CD4-positive, alpha-beta T cell treated with Interleukin-2 at 100 ng/mL for 4 hours (primary cell): ENCODE measurements at regions not wholly inside any gene's neighbourhood (a gene's known extent, or its start where the extent isn't known, plus 50 kb on each side); places are given as distances from the start of the nearest gene placed in this dataset.
"Not testable (repeated sequence)": the region's sequence is repeated elsewhere in the genome, so short reads cannot be mapped to it uniquely, and the experiment has no call there.

Source experiments
- DNase-seq: peaks from one replicate; pipeline ENCODE4 v3.0.0-alpha.2; 2020; ENCODE audit warnings: low spot score

DNA sequence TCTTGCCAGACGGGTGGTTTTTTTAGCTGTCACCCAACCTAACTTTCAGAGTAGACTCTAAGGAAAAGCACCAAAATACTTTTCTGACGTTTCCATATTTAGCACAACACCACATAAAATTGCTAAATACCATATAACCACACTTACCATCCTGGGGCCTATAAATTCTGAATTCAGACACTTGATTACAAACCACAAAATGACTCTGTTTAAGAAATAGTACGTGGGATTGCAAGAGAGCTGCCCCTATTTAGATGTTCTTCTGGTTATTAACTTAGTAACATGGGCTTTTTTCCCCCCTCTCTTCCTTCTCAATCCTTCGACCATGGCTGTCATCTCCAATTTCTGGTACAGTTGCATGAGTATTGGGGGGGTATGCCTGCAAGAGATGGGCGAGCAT is 287.7 kb downstream of the BMP4 start:
- DNase-seq = no peak

GRCh38 chr14:53663709-53664108 is 292.9 kb downstream of the BMP4 start:
- DNase-seq = no peak

GRCh38 chr14:53655080-53655785 is 301.4 kb downstream of the BMP4 start:
- DNase-seq = no peak

DNA sequence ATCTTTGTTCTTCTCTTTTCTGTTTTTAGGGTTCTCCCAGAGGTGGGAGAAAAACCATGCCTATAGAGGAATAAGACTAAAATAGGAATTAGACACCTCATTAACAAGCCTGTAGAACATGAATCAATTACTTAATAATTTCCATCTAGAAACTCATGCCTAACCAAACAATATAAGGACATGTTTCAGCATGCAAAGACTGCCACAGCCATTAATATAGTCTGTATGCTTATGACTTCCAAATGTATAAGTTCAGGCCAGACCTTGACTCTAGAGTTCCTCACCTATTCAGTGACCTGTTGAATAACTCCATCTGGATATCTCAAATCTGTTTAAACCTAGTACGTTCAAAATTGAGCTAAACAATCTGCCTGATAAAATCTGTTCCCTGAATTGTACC is 304.6 kb downstream of the BMP4 start:
- no peak for DNase-seq

DNA sequence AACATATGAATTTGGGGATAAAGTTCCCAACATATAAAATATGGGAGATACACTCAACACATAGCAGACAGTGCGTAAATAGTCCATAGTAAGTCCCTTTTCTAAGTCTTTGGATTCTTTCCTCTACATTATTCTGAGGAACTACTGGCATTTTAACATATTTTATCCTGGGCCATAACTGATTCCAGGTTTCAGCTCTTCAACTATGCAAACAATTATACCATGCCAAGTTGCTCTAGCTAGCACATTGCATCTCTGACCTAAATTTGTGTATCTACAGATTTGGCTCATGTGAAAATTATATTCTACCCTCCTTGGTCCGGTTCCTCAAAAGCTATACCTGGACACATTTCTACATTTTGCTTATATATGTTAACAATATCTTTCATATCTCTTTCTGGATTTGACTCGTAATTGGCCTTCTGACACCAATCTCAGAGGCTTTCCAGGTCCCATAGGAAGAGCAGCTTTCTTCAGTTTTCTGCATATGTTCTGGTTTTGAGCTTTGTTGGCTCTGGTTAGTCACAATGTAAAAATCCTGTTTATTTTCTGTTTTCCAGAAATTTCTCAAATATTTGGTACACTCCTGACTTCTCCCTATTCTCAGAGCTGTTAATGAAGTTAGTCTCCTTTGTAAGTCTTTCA is 305.4 kb downstream of the BMP4 start:
- DNase-seq = no peak

- no peak for DNase-seq
These were observed 309.7 kb downstream of the BMP4 start for GRCh38 chr14:53646925-53647324.

GRCh38 chr14:53640695-53641094 is 315.9 kb downstream of the BMP4 start:
- DNase-seq = no peak

DNA sequence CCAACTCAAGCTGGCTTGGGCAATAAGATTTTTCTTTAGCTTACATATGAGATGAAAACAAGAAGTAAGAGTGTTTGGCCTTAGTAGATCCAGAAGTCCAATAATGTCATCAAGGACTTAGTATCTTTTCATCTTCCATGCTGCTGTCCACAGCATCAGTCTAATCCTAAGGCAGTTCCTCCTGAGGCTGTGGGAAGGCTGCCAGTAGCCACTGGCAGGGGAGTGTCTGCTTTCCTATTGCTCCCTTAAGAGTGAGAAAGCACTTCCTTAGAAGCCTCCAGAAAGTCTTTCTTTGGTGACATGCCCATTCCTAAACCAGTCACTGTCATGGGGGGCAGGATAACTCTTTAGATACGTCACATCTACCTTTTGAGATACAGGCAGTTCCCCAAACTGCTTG is 317.7 kb downstream of the BMP4 start:
- DNase-seq = no peak

GRCh38 chr14:53634793-53635192 is 321.8 kb downstream of the BMP4 start:
- no peak for DNase-seq

DNA sequence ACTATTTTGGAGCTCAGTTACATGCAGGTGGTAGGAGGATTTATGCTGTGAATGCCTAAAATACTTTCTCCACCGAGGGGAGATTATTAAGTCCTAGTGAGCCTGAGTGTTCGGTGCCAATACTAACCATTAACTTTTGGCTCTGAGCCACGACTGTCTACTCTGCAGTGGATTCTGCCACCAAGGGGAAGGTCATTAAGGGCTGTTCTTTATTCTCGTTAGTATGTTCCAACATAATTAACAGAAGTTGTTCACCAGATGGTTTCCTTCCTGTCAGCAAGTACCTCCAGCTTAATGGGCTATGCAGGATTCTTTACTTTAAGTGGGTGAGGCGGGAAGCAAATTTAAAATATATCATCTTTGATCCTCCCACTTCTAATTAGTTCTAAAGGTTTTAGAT is 326.3 kb downstream of the BMP4 start:
- DNase-seq = no peak

- no peak for DNase-seq
These were observed 327.7 kb downstream of the BMP4 start for GRCh38 chr14:53628732-53629430.

DNA sequence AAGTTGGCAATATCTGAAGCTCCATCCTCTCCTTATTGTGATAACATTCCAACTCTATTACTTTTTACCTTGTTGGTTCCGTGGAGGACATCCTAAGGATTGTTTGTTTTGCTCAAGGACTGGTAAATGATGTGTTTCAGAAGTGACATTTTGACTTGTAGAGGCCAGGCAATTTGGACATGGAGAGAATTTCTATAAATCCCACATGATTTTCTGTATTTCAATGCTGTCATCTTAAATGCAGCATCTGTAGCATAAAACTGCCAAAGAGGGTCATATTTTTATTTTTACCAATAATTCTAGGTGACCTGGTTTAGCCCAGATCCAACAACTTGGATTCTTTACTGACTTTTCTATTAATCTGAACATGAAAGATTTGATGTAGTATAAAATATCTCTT is 328.4 kb downstream of the BMP4 start:
- no peak for DNase-seq

GRCh38 chr14:53626761-53627160 is 329.9 kb downstream of the BMP4 start:
- no peak for DNase-seq

DNA sequence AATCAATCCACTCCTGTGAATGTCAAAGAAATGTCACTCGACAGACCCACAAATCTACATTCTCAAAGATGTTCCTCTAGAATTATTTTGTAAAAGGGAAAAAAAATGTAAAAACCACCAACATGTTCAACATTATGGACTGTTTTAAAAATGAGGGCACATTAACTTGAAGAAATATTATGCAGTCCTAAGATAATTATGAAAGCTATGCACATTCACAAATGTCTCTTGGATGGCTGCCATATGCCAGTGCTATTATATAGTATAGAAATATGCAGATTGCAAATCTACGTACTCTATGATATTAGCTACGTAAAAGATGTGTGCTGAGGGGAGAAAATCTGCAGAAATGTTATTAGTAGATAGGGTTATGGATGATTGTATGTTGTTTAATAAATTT is 334.2 kb downstream of the BMP4 start:
- no peak for DNase-seq

DNA sequence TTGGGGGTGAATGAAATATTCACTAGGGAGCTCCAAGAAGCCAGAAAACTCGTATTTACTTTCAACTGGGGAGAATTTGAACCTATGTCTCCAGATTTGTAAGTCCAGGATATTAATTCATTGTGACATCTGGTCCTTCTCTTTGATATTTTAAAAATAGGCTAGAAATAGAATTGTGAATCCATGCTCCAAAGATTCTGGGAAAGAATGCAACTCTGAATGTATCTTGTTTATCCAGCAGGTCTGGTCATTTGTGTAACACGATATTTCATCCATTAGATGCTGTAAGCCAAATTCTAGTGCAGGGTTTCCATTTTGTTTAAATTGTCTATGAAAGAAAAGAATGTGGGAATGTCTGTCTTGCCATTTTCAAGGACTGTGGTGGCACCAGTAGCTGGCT is 334.7 kb downstream of the BMP4 start:
- DNase-seq = no peak

- no peak for DNase-seq
These were observed 335.2 kb downstream of the BMP4 start for GRCh38 chr14:53621433-53621832.

DNA sequence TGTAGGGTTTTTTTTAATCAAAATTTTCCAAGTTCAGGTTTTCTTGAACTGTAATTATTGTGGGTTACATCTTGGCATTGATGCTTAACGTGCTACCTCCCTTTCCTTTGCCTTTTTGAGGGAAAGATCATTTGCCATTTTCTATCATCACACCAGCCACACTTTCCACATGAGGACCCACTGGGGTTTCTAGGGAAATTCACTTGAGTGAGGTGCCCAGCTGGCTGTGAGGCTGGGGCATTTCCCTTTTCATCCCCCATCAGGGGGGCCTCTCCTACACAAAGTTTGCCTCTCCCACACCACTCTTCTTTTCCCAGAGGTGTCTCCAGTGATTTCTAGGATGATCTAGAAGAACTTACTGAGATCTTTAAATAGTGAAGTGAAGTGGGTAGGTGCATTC is 335.7 kb downstream of the BMP4 start:
- no peak for DNase-seq

- no peak for DNase-seq
These were observed 336.3 kb downstream of the BMP4 start for GRCh38 chr14:53620317-53620716.

DNA sequence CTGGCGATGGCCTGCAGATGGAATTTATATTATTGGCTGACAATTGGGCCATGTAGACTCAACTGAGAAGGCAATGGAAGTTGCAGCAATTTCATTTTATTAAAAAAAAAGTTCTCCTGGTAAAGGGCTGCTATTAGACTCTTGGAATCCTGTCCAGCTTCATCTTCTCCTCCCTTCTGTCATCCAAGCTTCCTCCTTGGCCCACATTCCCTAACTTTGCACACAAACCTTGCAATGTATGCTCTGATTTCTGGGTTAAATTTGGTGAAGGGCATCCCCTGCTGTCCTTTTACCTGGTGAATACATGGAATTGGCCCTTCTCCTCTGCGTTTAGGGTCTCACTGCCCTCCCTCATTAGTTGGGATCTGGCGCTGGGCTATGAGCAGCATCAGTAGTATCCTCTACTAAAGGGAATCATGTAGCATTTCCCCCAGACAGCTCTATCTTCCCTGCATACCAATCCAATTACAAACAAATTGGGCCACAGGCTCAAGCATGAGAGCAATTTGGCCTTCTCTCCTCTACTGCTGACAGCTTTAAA is 336.9 kb downstream of the BMP4 start:
- no peak for DNase-seq

DNA sequence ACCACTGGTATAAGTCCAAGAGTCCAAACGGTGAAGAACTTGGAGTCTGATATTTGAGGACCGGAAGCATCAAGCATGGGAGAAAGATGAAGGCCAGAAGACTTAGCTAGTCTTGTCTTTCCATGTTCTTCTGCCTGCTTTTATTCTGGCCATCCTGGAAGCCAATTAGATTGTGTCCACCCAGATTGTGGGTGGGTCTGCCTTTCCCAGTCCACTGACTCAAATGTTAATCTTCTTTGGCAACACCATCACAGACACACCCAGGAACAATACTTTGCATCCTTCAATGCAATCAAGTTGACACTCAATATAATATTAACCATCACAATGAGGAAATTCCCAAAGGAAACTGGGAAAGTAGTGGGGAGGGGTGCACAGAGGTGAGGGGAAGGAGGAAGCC is 340.1 kb downstream of the BMP4 start:
- DNase-seq = not testable (repeated sequence)

DNA sequence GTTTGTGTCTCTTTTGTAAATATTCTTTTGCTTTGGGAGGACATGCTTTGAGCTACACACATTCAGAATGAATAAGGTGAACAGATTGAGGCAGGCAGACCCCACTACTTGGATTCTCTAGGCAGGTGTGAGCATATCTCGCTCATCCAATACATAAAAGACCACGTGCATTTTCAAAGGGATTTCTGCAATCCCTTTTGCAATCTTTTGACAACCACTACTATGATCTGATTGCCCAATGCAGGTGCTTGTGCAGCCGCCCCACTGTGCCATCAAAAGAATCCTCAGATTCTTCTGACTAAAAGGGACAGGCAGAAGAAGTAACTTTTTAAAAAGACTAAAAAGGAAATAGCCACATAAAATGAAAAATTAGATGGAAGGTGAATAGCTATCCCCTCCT is 341.4 kb downstream of the BMP4 start:
- no peak for DNase-seq

DNA sequence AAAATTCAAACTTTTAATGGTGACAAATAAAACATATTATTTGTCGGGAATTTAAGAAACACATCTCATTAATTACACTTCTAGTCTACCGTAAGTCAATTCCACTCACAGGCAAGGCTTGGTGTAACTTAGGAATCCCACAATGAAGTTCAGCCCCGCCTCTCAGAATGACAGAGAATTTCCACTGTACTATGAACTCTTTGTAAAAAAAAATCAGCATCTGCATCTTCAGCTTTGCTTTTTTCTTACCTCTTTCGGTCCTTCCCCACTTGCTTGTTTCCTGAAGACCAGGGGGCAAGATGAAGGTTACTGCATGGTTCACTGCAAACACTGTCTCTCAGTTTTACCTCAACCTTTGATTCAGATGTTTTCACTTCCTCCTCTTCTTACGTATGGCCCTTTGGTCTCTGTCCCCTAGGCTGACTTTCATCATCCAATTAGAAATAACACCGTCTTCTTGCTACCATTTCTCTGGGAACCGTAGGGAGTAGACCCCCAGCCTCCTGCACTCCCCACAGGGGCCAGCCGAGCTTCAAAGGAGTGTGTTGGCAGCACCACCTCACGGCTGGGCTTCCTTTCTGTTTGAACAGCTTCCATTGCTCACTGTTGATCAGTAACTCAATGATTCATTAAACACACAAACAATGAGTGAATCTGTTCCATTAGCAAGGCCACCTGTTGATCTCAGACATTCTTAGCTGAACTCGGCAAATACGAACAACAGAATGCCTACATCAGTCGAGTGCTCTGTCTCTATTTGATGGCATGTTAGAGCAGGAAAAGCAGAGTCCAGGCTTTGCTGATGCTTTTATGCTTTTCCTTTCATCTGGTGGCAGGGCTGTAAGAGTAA is 343.0 kb downstream of the BMP4 start:
- DNase-seq = no peak
